ENCODE measurements at regions not wholly inside any gene's neighbourhood (a gene's known extent, or its start where the extent isn't known, plus 50 kb on each side); places are given as distances from the start of the nearest gene placed in this dataset.

DNA sequence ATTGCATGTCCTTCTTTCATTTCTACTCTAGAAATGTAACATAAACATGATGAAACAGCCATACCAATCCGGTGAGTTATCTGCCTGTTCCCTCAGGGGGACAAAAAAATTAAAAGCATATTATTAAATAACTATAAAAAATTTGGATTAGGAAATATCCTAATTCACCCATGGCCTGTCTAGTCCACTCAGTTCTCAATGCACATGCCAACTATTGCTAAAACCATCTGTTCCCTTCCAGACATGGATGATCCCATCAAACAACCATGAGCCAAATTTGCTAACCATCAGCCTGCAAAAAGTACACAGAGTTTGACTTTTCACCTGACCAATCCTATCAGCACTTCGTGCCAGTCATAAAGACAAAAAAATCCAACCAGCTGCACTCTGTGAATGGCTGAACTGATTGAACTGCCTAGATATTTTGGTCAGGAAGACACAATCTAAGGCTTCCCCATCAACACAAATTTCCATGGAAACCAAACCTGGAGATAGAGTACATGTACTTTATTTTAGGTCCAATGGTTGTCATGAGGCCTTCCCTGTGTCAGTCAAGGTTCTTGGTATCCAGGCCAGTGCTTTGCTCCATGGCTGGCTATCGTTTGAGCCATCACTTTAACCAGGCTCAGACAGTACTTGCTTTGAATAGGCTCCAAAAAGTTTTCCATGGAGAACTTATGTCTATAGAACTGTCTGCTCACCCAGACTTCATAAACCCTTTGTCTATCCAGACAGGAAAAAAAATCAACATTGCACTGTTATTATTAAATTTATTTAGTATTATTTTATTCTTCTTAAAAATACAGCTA lies 570.8 kb downstream of the LTN1 start:
- TF ChIP-seq, protein P1, sequence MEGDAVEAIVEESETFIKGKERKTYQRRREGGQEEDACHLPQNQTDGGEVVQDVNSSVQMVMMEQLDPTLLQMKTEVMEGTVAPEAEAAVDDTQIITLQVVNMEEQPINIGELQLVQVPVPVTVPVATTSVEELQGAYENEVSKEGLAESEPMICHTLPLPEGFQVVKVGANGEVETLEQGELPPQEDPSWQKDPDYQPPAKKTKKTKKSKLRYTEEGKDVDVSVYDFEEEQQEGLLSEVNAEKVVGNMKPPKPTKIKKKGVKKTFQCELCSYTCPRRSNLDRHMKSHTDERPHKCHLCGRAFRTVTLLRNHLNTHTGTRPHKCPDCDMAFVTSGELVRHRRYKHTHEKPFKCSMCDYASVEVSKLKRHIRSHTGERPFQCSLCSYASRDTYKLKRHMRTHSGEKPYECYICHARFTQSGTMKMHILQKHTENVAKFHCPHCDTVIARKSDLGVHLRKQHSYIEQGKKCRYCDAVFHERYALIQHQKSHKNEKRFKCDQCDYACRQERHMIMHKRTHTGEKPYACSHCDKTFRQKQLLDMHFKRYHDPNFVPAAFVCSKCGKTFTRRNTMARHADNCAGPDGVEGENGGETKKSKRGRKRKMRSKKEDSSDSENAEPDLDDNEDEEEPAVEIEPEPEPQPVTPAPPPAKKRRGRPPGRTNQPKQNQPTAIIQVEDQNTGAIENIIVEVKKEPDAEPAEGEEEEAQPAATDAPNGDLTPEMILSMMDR (IDR thresholded peaks at IDR 0.05), result no peak
- no peak for TF ChIP-seq POLR2A (IDR thresholded peaks at IDR 0.05)
- TF ChIP-seq POLR2AphosphoS5 (IDR thresholded peaks at IDR 0.05), result peak in 1 of 3 donors; percentile 68

All from suprapubic skin (tissue), 4 donors.